A549 (cell line): ENCODE measurements at regions not wholly inside any gene's neighbourhood (a gene's known extent, or its start where the extent isn't known, plus 50 kb on each side); places are given as distances from the start of the nearest gene placed in this dataset.

Source experiments
- ATAC-seq, 2 experiments: fragments of 200-7000 bp in 1 of 2; fragments of >200 bp in 1 of 2; cut with Nextera tagmentation in 1 of 2; cut with Tn5 transposase in 1 of 2; 3 replicates each; pipeline versions ENCODE4 v1.8.0 to v1.9.1; 2018 to 2020; ENCODE audit warnings: mild to moderate bottlenecking in 1 of 2, moderate library complexity in 1 of 2
- CTCF ChIA-PET: fragments of 300-600 bp; sonication (Branson Sonifier 250); formaldehyde crosslinking; extraction: SDS; loops from one replicate; lab custom pipeline; 2021; ENCODE audit warnings: antibody characterized with exemption, inconsistent platforms; lab: Yijun Ruan, JAX
- POLR2A ChIA-PET: fragments of 350-600 bp; formaldehyde crosslinking; extraction: SDS; loops from one replicate; lab custom pipeline; 2021; ENCODE audit warnings: antibody characterized with exemption, inconsistent platforms; lab: Yijun Ruan, JAX
- DNase-seq, 2 experiments: peaks; one replicate each; pipeline versions ENCODE4 v3.0.0 to v3.0.0-alpha.2; 2011 to 2016; ENCODE audit warnings: low read depth in 1 of 2, low spot score in 1 of 2
- FAIRE-seq: peaks from 2 replicates; lab custom pipeline; 2011; peaks lifted over from hg19 to GRCh38; lab: Jason Lieb, UNC
- H3K27ac ChIP-seq, 2 experiments: fragments of >200 bp; sonication (Bioruptor Twin); formaldehyde crosslinking; 3 replicates each; pipeline ENCODE4 v1.5.1; 2016 to 2017
- H3K4me1 ChIP-seq: fragments of >200 bp; sonication (Bioruptor Twin); formaldehyde crosslinking; 3 replicates; pipeline ENCODE4 v1.6.1; 2016
- H3K4me2 ChIP-seq: fragments of >200 bp; sonication (Bioruptor Twin); formaldehyde crosslinking; 3 replicates; pipeline ENCODE4 v1.6.1; 2016
- H3K4me3 ChIP-seq: fragments of >200 bp; sonication (Bioruptor Twin); formaldehyde crosslinking; 3 replicates; pipeline ENCODE4 v1.5.1; 2016
- H3K9me3 ChIP-seq: fragments of >200 bp; sonication (Bioruptor Twin); formaldehyde crosslinking; 3 replicates; pipeline ENCODE4 v1.6.1; 2016
- ATOH8 ChIP-seq: fragments of 250-450 bp; sonication (Bioruptor Pico); IDR thresholded peaks from 2 replicates; pipeline ENCODE4 v1.5.0; 2020; ENCODE audit warnings: low read depth, mild to moderate bottlenecking, moderate library complexity
- BCL3 ChIP-seq: fragments of >200 bp; sonication (Bioruptor Twin); formaldehyde crosslinking; IDR thresholded peaks from 3 replicates; pipeline ENCODE4 v1.6.1; 2016
- CHD4 ChIP-seq: fragments of 200-600 bp; sonication (generic); IDR thresholded peaks from 2 replicates; pipeline ENCODE4 v1.6.1; 2016; ENCODE audit warnings: antibody characterized with exemption, mild to moderate bottlenecking, borderline replicate concordance
- FOSL2 ChIP-seq, 2 experiments: fragments of 450-650 bp in 1 of 2; fragments of >200 bp in 1 of 2; sonication (Bioruptor Twin) in 1 of 2; formaldehyde crosslinking; IDR thresholded peaks; 2 replicates each; pipeline versions ENCODE4 v1.5.0 to v1.6.1; 2016 to 2020; ENCODE audit warnings: mild to moderate bottlenecking in 1 of 2, moderate library complexity in 1 of 2
- HOXA7 ChIP-seq: fragments of 250-450 bp; sonication (Bioruptor Pico); IDR thresholded peaks from 2 replicates; pipeline ENCODE4 v1.5.0; 2020; ENCODE audit warnings: mild to moderate bottlenecking, moderate library complexity
- JUNB ChIP-seq: fragments of >200 bp; sonication (Bioruptor Twin); formaldehyde crosslinking; IDR thresholded peaks from 2 replicates; pipeline ENCODE4 v1.6.1; 2016
- MAFK ChIP-seq: fragments of 450-650 bp; IDR thresholded peaks from 2 replicates; pipeline ENCODE4 v1.6.1; 2014; ENCODE audit not compliant: partially characterized antibody
- MAX ChIP-seq: IDR thresholded peaks from 2 replicates; pipeline ENCODE4 v1.6.1; 2012
- MAZ ChIP-seq: fragments of 150-350 bp; IDR thresholded peaks from 2 replicates; pipeline ENCODE4 v1.6.1; 2014; ENCODE audit warnings: antibody characterized with exemption, low read depth, low read length, borderline replicate concordance
- MYC ChIP-seq: IDR thresholded peaks from 2 replicates; pipeline ENCODE4 v1.6.1; 2012; ENCODE audit warnings: mild to moderate bottlenecking, inconsistent platforms, low read length, improper control_type of control experiment, borderline replicate concordance
- NPAS2 ChIP-seq: fragments of 250-450 bp; sonication (Bioruptor Pico); IDR thresholded peaks from 2 replicates; pipeline ENCODE4 v1.8.0; 2022; ENCODE audit warnings: mild to moderate bottlenecking, moderate library complexity, borderline replicate concordance
- POLR2AphosphoS2 ChIP-seq: conservative IDR thresholded peaks from 2 replicates; pipeline ENCODE4 v1.6.1; 2012; ENCODE audit warnings: low read length, improper control_type of control experiment, inconsistent platforms
- RARB ChIP-seq: fragments of 250-450 bp; sonication (Bioruptor Pico); IDR thresholded peaks from 2 replicates; pipeline ENCODE4 v1.8.0; 2021; ENCODE audit warnings: mild to moderate bottlenecking, moderate library complexity
- RCOR1 ChIP-seq: fragments of 150-350 bp; IDR thresholded peaks from 2 replicates; pipeline ENCODE4 v1.6.1; 2014; ENCODE audit warnings: antibody characterized with exemption, low read length, low read depth
- REST ChIP-seq: fragments of 200-600 bp; sonication (generic); IDR thresholded peaks from 2 replicates; pipeline ENCODE4 v1.6.1; 2016; ENCODE audit warnings: antibody characterized with exemption, mild to moderate bottlenecking, moderate library complexity
- RFX5 ChIP-seq: fragments of 450-650 bp; IDR thresholded peaks from 2 replicates; pipeline ENCODE4 v1.7.1; 2014; ENCODE audit warnings: antibody characterized with exemption, mild to moderate bottlenecking, moderate library complexity
- SMC3 ChIP-seq: fragments of >200 bp; sonication (Bioruptor Twin); formaldehyde crosslinking; IDR thresholded peaks from 3 replicates; pipeline ENCODE4 v1.6.1; 2018; ENCODE audit warnings: inconsistent platforms
- TFCP2L1 ChIP-seq: fragments of 250-450 bp; sonication (Bioruptor Pico); IDR thresholded peaks from 2 replicates; pipeline ENCODE4 v1.5.0; 2021; ENCODE audit warnings: mild to moderate bottlenecking
- ZC3H11A ChIP-seq: fragments of 450-650 bp; IDR thresholded peaks from 2 replicates; pipeline ENCODE4 v1.6.1; 2014; ENCODE audit warnings: antibody characterized with exemption, mild to moderate bottlenecking
- ZFP36 ChIP-seq: fragments of 450-650 bp; IDR thresholded peaks from 2 replicates; pipeline ENCODE4 v1.6.1; 2014; ENCODE audit warnings: borderline replicate concordance; ENCODE audit not compliant: partially characterized antibody
- ZNF302 ChIP-seq: fragments of 250-450 bp; sonication (Bioruptor Pico); IDR thresholded peaks from 2 replicates; pipeline ENCODE4 v1.9.0; 2021; ENCODE audit warnings: inconsistent platforms, mild to moderate bottlenecking, moderate library complexity
- WGBS: methylation state at CpG from one replicate; pipeline ENCODE4 v1.1.6; 2017; ENCODE audit errors: missing lambda C conversion rate; 5-methylcytosine and 5-hydroxymethylcytosine counted together

- TF ChIP-seq SMC3 = no peak
- no peak for TF ChIP-seq RFX5
- no peak for TF ChIP-seq RARB (CRISPR knock-in tag)
- TF ChIP-seq, all 56 proteins: peak for 0
- no peak for DNase-seq
- FAIRE-seq = no peak
These were observed 1356.5 kb upstream of the SLC10A2 start for GRCh38 chr13:104422668-104423067.

GRCh38 chr13:104416973-104417372 is 1350.8 kb upstream of the SLC10A2 start:
- CTCF ChIA-PET = no interaction called here
- Histone ChIP-seq H3K4me3 (no peak overlapping the region), H3K27ac (no peak overlapping the region), H3K9me3 (no peaks in the 10 kb centered on the region), H3K4me1 (no peaks in the 10 kb centered on the region)
- POLR2A ChIA-PET = no interaction called here
- no peak for DNase-seq
- WGBS = 24% methylated on average over 1 of the region's 1 CpG
- FAIRE-seq = no peak
- TF ChIP-seq HOXA7 (CRISPR knock-in tag) (no peak), POLR2AphosphoS2 (no peak), RCOR1 (no peak)
- TF ChIP-seq, all 56 proteins: peak for 0
- no peak overlapping the region for H3K4me2 ChIP-seq
- ATAC-seq = no peak

More at GRCh38 chr13:104422668-104423067, 1356.5 kb upstream of the SLC10A2 start:
- H3K9me3 ChIP-seq = no peaks in the 10 kb centered on the region
- no peak overlapping the region for H3K27ac ChIP-seq
- WGBS = 17% methylated on average over 4 of the region's 4 CpGs
- H3K4me1 ChIP-seq = no peaks in the 10 kb centered on the region
- ChIA-PET POLR2A (no interaction called here), CTCF (no interaction called here)
- no peak overlapping the region for H3K4me2 ChIP-seq
- H3K4me3 ChIP-seq = no peak overlapping the region
- no peak for ATAC-seq

GRCh38 chr13:104414771-104415170 is 1348.6 kb upstream of the SLC10A2 start:
- 7% methylated on average over 4 of the region's 4 CpGs for WGBS
- ATAC-seq = no peak
- Histone ChIP-seq H3K9me3 (no peaks in the 10 kb centered on the region), H3K27ac (no peak overlapping the region), H3K4me3 (no peak overlapping the region), H3K4me1 (no peaks in the 10 kb centered on the region), H3K4me2 (no peak overlapping the region)
- ChIA-PET CTCF (no interaction called here), POLR2A (no interaction called here)
- no peak for FAIRE-seq
- DNase-seq = no peak
- TF ChIP-seq ZFP36 (no peak), JUNB (no peak), BCL3 (no peak), TFCP2L1 (CRISPR knock-in tag) (no peak), FOSL2 (IDR thresholded peaks at IDR 0.05) (no peak), FOSL2 (CRISPR knock-in tag; IDR thresholded peaks at IDR 0.05) (no peak), REST (no peak), MAZ (no peak)

GRCh38 chr13:104414181-104414580 is 1348.0 kb upstream of the SLC10A2 start:
- POLR2A ChIA-PET = no interaction called here
- DNase-seq = no peak
- H3K9me3 ChIP-seq = no peaks in the 10 kb centered on the region
- no peak overlapping the region for H3K27ac ChIP-seq
- no peak overlapping the region for H3K4me3 ChIP-seq
- CTCF ChIA-PET = no interaction called here
- 65% methylated on average over 2 of the region's 2 CpGs for WGBS
- no peak for FAIRE-seq
- H3K4me1 ChIP-seq = no peaks in the 10 kb centered on the region
- no peak overlapping the region for H3K4me2 ChIP-seq
- ATAC-seq = no peak
- no peak for TF ChIP-seq MAX
- TF ChIP-seq NPAS2 (CRISPR knock-in tag) = no peak
- TF ChIP-seq ZNF302 (CRISPR knock-in tag) = no peak
- TF ChIP-seq MYC = no peak
- TF ChIP-seq ZC3H11A = no peak
- TF ChIP-seq ATOH8 (CRISPR knock-in tag) = no peak
- TF ChIP-seq MAFK = no peak
- TF ChIP-seq CHD4 = no peak
- no peak for TF ChIP-seq REST
